ENCODE measurements at regions not wholly inside any gene's neighbourhood (a gene's known extent, or its start where the extent isn't known, plus 50 kb on each side); places are given as distances from the start of the nearest gene placed in this dataset.

DNA sequence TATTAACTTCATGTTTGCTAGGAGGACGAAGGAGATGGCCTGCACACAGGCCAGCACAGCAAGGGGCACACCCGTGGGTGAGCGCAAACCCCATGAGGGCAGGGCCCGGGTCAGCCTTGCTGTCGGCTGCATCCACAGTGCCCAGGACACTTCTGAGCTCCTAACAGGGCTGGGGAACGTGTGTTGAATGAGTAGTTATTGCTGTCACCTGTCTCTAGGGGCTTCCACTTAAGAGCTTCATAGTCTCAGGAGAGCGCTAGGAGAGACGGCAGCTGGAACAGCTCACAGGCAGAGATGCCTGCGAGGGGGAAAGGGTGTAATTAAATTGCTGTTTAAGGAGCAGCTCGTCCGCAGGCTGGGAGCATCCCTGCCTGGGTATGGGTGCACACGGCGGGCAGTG, 91.4 kb upstream of the NEURL1B start:
- H3K4me1 ChIP-seq (ENCODE audit: control insufficient read depth in 2 of 2, insufficient read depth in 2 of 2, low read length in 2 of 2): peaks cover 2 to 3% of the 10 kb centered on the region in 2 donors
- no peaks in the 10 kb centered on the region for H3K9me3 ChIP-seq (ENCODE audit: control insufficient read depth in 2 of 2, low read length in 2 of 2)
- no peak overlapping the region for H3K4me3 ChIP-seq (ENCODE audit: low read length in 2 of 2)
- no peaks in the 10 kb centered on the region for H3K36me3 ChIP-seq (ENCODE audit: control insufficient read depth in 2 of 2, insufficient read depth in 2 of 2, low read length in 2 of 2)
- H3K27ac ChIP-seq (ENCODE audit: low read depth in 2 of 2, low read length in 2 of 2): peak overlapping the region in 1 of 2 donors; percentile 5
- H3K9ac ChIP-seq (ENCODE audit: low read depth in 1 of 2, low read length in 2 of 2): no peak overlapping the region
- no peaks in the 10 kb centered on the region for H3K27me3 ChIP-seq (ENCODE audit: control insufficient read depth in 2 of 2, insufficient read depth in 2 of 2, low read length in 2 of 2)

DNA sequence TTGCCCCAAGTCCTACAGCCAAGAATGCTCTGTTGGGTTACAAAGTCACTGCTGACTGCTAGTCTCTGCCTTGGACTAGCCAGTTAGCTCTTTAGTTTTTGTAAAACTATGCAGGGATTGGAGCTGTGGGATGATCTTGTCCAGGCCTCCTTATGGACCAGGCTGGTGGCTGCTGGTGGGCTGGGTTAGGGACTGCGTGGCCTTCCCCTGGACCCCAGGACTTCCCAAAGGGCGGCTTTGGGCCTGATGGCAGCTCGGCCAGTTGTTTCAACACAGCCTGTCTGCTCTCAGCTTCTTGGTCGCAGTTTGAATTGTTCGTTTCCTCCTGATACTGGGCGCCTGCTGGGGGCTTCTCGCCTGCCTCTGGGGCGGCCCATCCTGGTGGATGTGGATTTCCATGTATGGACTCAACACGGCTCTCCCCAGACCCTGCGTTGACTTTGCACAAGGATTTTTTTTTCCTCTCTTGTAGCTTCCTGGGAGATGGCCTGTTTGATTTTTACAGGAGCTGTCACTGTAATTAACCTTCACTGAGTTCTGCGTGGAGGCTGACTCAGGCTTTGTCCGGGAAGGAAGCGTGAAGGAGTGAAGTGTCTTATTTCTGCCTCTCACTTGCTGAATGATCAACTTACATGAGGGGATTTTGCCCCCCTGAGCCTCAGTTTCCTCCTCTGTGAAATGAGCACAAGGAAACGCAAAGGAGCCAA, 91.9 kb upstream of the NEURL1B start:
- H3K9me3 ChIP-seq (ENCODE audit: control insufficient read depth in 2 of 2, low read length in 2 of 2): no peaks in the 10 kb centered on the region
- H3K27me3 ChIP-seq (ENCODE audit: control insufficient read depth in 2 of 2, insufficient read depth in 2 of 2, low read length in 2 of 2): no peaks in the 10 kb centered on the region
- no peak overlapping the region for H3K4me3 ChIP-seq (ENCODE audit: low read length in 2 of 2)
- peak overlapping the region in 1 of 2 donors; percentile 5 for H3K27ac ChIP-seq (ENCODE audit: low read depth in 2 of 2, low read length in 2 of 2)
- no peak overlapping the region for H3K9ac ChIP-seq (ENCODE audit: low read depth in 1 of 2, low read length in 2 of 2)
- H3K4me1 ChIP-seq (ENCODE audit: control insufficient read depth in 2 of 2, insufficient read depth in 2 of 2, low read length in 2 of 2): peaks cover 2 to 3% of the 10 kb centered on the region in 2 donors
- no peaks in the 10 kb centered on the region for H3K36me3 ChIP-seq (ENCODE audit: control insufficient read depth in 2 of 2, insufficient read depth in 2 of 2, low read length in 2 of 2)

DNA sequence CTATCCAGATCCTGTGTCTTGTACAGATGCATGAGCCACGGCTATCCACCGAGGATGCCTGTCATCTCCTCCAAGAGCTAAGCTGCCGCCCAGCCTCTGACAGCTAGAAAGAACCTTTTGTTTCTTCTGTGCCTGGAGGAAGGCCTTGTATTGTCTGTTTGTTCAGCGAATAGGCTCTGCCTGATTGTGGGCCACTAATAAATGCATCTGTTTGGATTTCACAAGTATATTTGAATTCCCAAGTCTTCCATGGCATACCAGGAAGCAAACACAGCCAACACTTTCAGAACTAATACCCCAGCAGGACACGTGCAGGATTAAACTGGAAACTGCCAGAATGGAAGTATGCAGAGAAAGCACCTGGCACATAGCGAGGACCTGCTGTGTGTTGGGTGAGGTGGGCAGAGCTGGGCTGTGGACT, 92.7 kb upstream of the NEURL1B start:
- H3K4me3 ChIP-seq (ENCODE audit: low read length in 2 of 2): no peak overlapping the region
- no peaks in the 10 kb centered on the region for H3K9me3 ChIP-seq (ENCODE audit: control insufficient read depth in 2 of 2, low read length in 2 of 2)
- H3K36me3 ChIP-seq (ENCODE audit: control insufficient read depth in 2 of 2, insufficient read depth in 2 of 2, low read length in 2 of 2): no peaks in the 10 kb centered on the region
- H3K9ac ChIP-seq (ENCODE audit: low read depth in 1 of 2, low read length in 2 of 2): no peak overlapping the region
- no peak overlapping the region for H3K27ac ChIP-seq (ENCODE audit: low read depth in 2 of 2, low read length in 2 of 2)
- H3K4me1 ChIP-seq (ENCODE audit: control insufficient read depth in 2 of 2, insufficient read depth in 2 of 2, low read length in 2 of 2): peaks cover 0 to 3% of the 10 kb centered on the region in 2 donors
- no peaks in the 10 kb centered on the region for H3K27me3 ChIP-seq (ENCODE audit: control insufficient read depth in 2 of 2, insufficient read depth in 2 of 2, low read length in 2 of 2)

DNA sequence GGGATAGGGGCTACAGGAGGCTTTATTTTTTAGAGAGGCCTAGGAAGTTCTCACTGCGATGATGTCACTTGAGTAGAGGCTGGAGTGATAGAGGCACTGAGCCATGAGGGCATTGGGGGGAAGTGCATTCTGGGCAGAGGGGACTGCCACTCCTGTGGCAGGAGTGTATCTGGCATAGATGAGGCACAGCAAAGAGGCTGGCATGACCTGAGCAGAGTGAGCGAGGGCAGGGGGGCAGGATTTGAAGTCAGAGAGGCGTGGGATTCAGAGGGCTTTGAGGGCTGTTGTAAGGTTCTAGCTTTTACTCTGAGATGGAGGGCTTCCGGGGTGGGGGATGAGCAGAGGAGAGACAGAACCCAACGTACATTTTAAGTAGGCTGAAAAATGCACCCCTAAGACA, 91.9 kb upstream of the SH3PXD2B start:
- H3K4me3 ChIP-seq (ENCODE audit: low read length in 2 of 2): no peak overlapping the region
- H3K9ac ChIP-seq (ENCODE audit: low read depth in 1 of 2, low read length in 2 of 2): no peak overlapping the region
- no peaks in the 10 kb centered on the region for H3K27me3 ChIP-seq (ENCODE audit: control insufficient read depth in 2 of 2, insufficient read depth in 2 of 2, low read length in 2 of 2)
- H3K27ac ChIP-seq (ENCODE audit: low read depth in 2 of 2, low read length in 2 of 2): no peak overlapping the region
- H3K4me1 ChIP-seq (ENCODE audit: control insufficient read depth in 2 of 2, insufficient read depth in 2 of 2, low read length in 2 of 2): peaks cover 0 to 3% of the 10 kb centered on the region in 2 donors
- no peaks in the 10 kb centered on the region for H3K36me3 ChIP-seq (ENCODE audit: control insufficient read depth in 2 of 2, insufficient read depth in 2 of 2, low read length in 2 of 2)
- H3K9me3 ChIP-seq (ENCODE audit: control insufficient read depth in 2 of 2, low read length in 2 of 2): no peaks in the 10 kb centered on the region

DNA sequence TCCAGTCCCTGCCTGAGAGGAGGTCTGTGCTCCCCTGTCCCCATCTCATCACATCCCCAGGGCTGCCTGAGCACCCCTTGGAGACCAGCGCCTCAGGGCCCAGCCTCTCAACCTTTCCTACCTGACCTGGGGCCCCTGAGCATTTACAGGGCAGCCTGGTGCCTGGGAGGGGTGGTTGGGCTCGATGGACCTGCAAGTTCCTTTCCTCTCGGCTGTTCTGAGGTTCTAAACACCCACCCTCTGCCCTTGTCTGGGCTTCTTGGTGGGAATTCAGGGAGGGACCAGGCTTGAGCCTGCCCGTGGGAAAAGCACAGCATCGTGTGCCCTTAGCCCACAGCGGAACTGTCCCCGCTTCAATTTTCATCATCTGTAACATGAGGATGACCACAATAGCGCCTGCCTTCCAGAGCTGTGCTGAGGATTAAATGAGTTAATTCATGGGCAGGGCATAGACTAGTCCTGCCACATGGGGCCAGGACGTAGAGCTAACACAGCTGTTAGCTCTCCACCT, 91.0 kb upstream of the SH3PXD2B start:
- Histone ChIP-seq H3K27ac (ENCODE audit: low read depth in 2 of 2, low read length in 2 of 2) (no peak overlapping the region), H3K27me3 (ENCODE audit: control insufficient read depth in 2 of 2, insufficient read depth in 2 of 2, low read length in 2 of 2) (no peaks in the 10 kb centered on the region), H3K9me3 (ENCODE audit: control insufficient read depth in 2 of 2, low read length in 2 of 2) (no peaks in the 10 kb centered on the region), H3K4me3 (ENCODE audit: low read length in 2 of 2) (no peak overlapping the region), H3K4me1 (ENCODE audit: control insufficient read depth in 2 of 2, insufficient read depth in 2 of 2, low read length in 2 of 2) (peaks cover 0 to 3% of the 10 kb centered on the region in 2 donors), H3K36me3 (ENCODE audit: control insufficient read depth in 2 of 2, insufficient read depth in 2 of 2, low read length in 2 of 2) (no peaks in the 10 kb centered on the region), H3K9ac (ENCODE audit: low read depth in 1 of 2, low read length in 2 of 2) (no peak overlapping the region)

DNA sequence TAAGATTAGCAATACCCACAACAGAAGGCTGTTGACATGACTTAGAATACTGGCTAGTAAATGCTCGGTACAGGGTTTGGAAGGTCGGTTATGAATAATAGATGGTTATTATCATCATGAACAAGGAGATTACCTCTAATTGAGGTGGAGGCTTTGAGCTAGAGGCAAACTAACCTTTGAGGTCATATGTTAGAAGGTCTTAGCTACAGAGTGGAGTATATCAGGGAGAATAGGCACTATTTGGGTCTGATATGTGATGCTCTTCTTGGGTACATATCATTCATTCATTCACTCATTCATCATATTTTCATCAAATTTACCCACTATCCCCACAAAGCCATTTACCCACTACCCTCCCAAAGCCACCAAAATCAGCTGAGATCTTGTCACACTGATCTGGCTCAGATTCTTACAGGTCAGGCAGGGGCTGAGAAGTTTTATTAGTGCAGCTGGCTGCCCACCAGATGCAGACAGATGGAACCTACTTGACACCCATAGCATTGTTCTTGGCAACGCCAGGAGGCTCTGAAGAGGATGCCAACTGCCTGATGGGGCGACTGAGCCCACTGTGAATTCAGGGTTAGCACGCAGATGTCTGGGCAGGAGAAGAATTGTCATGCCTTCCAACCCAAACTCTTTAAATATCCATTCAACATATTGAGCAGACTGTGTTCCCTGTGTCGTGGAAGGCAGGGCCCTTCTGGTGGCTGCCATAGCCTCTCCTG, 90.2 kb upstream of the SH3PXD2B start:
- Histone ChIP-seq H3K9me3 (ENCODE audit: control insufficient read depth in 2 of 2, low read length in 2 of 2) (no peaks in the 10 kb centered on the region), H3K27me3 (ENCODE audit: control insufficient read depth in 2 of 2, insufficient read depth in 2 of 2, low read length in 2 of 2) (no peaks in the 10 kb centered on the region), H3K36me3 (ENCODE audit: control insufficient read depth in 2 of 2, insufficient read depth in 2 of 2, low read length in 2 of 2) (no peaks in the 10 kb centered on the region), H3K4me3 (ENCODE audit: low read length in 2 of 2) (no peak overlapping the region), H3K9ac (ENCODE audit: low read depth in 1 of 2, low read length in 2 of 2) (no peak overlapping the region), H3K4me1 (ENCODE audit: control insufficient read depth in 2 of 2, insufficient read depth in 2 of 2, low read length in 2 of 2) (peaks cover 0 to 3% of the 10 kb centered on the region in 2 donors), H3K27ac (ENCODE audit: low read depth in 2 of 2, low read length in 2 of 2) (no peak overlapping the region)

DNA sequence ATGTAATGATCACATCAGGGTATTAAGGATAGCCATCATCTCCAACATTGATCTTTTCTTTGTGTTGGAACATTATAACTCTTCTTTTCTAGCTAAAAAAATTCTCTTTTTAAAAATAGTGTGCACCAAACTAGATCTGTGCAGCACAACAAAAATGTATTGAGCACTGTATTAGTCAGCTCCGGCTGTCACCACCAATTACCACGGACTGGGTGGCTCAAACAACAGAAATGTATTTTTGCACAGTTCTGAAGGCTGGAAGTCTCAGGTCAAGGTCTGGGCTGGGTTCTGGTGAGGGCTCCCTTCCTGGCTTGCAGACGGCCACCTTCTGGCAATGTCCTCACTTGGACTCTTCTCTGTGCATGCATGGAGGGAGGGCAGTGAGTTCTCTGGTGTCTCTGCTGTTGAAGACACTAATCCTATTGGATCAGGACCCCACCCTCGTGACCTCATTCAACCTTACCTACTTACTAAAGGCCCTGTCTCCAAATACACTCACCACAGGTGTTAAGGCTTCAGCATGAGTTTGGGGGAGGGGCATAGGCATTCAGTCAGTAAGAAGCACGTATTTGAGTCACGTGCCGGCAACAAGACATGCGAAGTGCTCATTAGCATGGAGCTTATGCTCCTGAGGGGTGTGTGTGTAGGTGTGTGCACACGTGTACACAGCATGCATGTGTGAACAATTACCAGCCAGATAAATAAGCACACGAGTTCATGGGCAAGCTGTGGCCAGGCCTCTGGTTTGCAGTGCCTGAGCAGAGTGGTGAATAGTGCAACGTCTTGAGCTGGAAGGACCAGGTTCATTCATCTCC, 89.4 kb upstream of the SH3PXD2B start:
- Histone ChIP-seq H3K4me1 (ENCODE audit: control insufficient read depth in 2 of 2, insufficient read depth in 2 of 2, low read length in 2 of 2) (peaks cover 0 to 2% of the 10 kb centered on the region in 2 donors), H3K9me3 (ENCODE audit: control insufficient read depth in 2 of 2, low read length in 2 of 2) (no peaks in the 10 kb centered on the region), H3K36me3 (ENCODE audit: control insufficient read depth in 2 of 2, insufficient read depth in 2 of 2, low read length in 2 of 2) (no peaks in the 10 kb centered on the region), H3K4me3 (ENCODE audit: low read length in 2 of 2) (no peak overlapping the region), H3K27me3 (ENCODE audit: control insufficient read depth in 2 of 2, insufficient read depth in 2 of 2, low read length in 2 of 2) (no peaks in the 10 kb centered on the region), H3K27ac (ENCODE audit: low read depth in 2 of 2, low read length in 2 of 2) (no peak overlapping the region), H3K9ac (ENCODE audit: low read depth in 1 of 2, low read length in 2 of 2) (no peak overlapping the region)

DNA sequence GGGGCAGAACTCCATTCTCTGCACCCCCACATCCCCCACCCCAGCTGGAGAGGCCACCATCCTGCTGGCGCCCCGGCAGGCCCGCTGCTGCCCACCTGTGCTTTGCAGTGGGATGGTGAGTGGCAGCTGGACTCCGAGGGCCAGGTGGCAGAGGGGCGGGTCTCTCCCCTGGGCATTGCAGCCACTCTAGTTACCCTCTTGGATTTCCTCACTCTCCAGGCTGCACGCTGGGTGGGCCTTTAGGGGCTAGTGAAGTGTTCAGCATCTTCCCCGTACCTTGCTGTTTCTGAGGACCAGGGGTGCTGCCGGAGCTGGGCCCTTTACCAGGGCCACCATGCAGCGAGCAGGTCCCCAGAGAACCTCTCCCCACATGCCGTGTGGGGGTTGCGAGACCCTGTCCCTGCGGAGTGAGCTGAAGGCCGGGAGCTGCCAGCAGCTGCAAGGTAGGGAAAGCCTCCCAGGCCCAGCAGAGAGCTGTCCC, 88.4 kb upstream of the SH3PXD2B start:
- H3K27ac ChIP-seq (ENCODE audit: low read depth in 2 of 2, low read length in 2 of 2): no peak overlapping the region
- no peak overlapping the region for H3K4me3 ChIP-seq (ENCODE audit: low read length in 2 of 2)
- H3K36me3 ChIP-seq (ENCODE audit: control insufficient read depth in 2 of 2, insufficient read depth in 2 of 2, low read length in 2 of 2): no peaks in the 10 kb centered on the region
- H3K27me3 ChIP-seq (ENCODE audit: control insufficient read depth in 2 of 2, insufficient read depth in 2 of 2, low read length in 2 of 2): no peaks in the 10 kb centered on the region
- no peaks in the 10 kb centered on the region for H3K4me1 ChIP-seq (ENCODE audit: control insufficient read depth in 2 of 2, insufficient read depth in 2 of 2, low read length in 2 of 2)
- H3K9me3 ChIP-seq (ENCODE audit: control insufficient read depth in 2 of 2, low read length in 2 of 2): no peaks in the 10 kb centered on the region
- no peak overlapping the region for H3K9ac ChIP-seq (ENCODE audit: low read depth in 1 of 2, low read length in 2 of 2)

DNA sequence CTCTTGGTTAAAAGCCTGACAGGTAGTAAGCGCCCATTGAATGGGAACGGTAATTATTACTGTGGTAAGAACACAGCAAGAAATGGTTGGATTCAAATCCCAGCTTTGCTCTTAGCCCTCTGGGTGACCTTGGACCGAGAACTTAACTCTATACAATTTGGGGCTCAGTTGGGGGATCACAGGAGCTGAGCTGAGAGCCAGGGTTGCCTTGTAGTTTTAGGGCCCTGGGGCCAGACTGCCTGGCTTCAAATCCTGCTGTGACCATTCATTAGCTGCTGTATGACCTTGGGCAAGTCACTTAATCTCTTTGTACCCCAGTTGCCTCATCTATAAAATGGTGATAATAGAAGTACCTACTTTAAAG, 87.4 kb upstream of the SH3PXD2B start:
- Histone ChIP-seq H3K27ac (ENCODE audit: low read depth in 2 of 2, low read length in 2 of 2) (no peak overlapping the region), H3K4me1 (ENCODE audit: control insufficient read depth in 2 of 2, insufficient read depth in 2 of 2, low read length in 2 of 2) (no peaks in the 10 kb centered on the region), H3K9me3 (ENCODE audit: control insufficient read depth in 2 of 2, low read length in 2 of 2) (no peaks in the 10 kb centered on the region), H3K27me3 (ENCODE audit: control insufficient read depth in 2 of 2, insufficient read depth in 2 of 2, low read length in 2 of 2) (no peaks in the 10 kb centered on the region), H3K36me3 (ENCODE audit: control insufficient read depth in 2 of 2, insufficient read depth in 2 of 2, low read length in 2 of 2) (no peaks in the 10 kb centered on the region), H3K4me3 (ENCODE audit: low read length in 2 of 2) (no peak overlapping the region), H3K9ac (ENCODE audit: low read depth in 1 of 2, low read length in 2 of 2) (no peak overlapping the region)

Measured in mucosa of rectum (tissue), 2 donors.